A673 (cell line): ENCODE measurements at regions not wholly inside any gene's neighbourhood (a gene's known extent, or its start where the extent isn't known, plus 50 kb on each side); places are given as distances from the start of the nearest gene placed in this dataset.

Source experiments
- BruUV-seq: library from RNA; stranded (reverse); fragments of 400-500 nt; replicated peaks from 2 replicates; lab custom pipeline; 2021; lab: Mats Ljungman, UMichigan
- CTCF ChIA-PET: fragments of 300-600 bp; sonication (Branson Sonifier 250); formaldehyde crosslinking; loops from one replicate; lab custom pipeline; 2022; ENCODE audit warnings: antibody characterized with exemption; lab: Charles Lee
- POLR2A ChIA-PET: fragments of 300-600 bp; sonication (Branson Sonifier 250); formaldehyde crosslinking; loops from one replicate; lab custom pipeline; 2022; ENCODE audit warnings: antibody characterized with exemption; ENCODE audit not compliant: low non-redundant PET; lab: Charles Lee
- DNase-seq: peaks from one replicate; pipeline ENCODE4 v3.0.0-alpha.2; 2015; ENCODE audit warnings: low spot score
- H3K27ac ChIP-seq: fragments of 200-600 bp; sonication (generic); 2 replicates; pipeline ENCODE4 v1.5.1; 2016; ENCODE audit warnings: mixed run types, low read depth, mild to moderate bottlenecking, mixed read lengths, antibody characterized with exemption, low read length; ENCODE audit not compliant: poor library complexity, severe bottlenecking
- H3K27me3 ChIP-seq: fragments of 200-600 bp; sonication (generic); replicated peaks from 2 replicates; pipeline ENCODE4 v1.6.1; 2017; ENCODE audit warnings: mixed run types, low read depth, mild to moderate bottlenecking, mixed read lengths, antibody characterized with exemption, low read length; ENCODE audit not compliant: insufficient read depth, poor library complexity
- H3K36me3 ChIP-seq: fragments of 200-600 bp; sonication (generic); 2 replicates; pipeline ENCODE4 v1.6.1; 2016; ENCODE audit warnings: mixed run types, mild to moderate bottlenecking, mixed read lengths, antibody characterized with exemption, low read length; ENCODE audit not compliant: insufficient read depth, poor library complexity, severe bottlenecking
- H3K4me1 ChIP-seq: fragments of 200-600 bp; sonication (generic); 2 replicates; pipeline ENCODE4 v1.6.1; 2017; ENCODE audit warnings: mixed run types, mild to moderate bottlenecking, mixed read lengths, antibody characterized with exemption, low read length; ENCODE audit not compliant: insufficient read depth, poor library complexity, severe bottlenecking
- H3K4me3 ChIP-seq: fragments of 200-600 bp; sonication (generic); 2 replicates; pipeline ENCODE4 v1.5.1; 2016; ENCODE audit warnings: low read depth, mixed run types, mild to moderate bottlenecking, mixed read lengths, low read length; ENCODE audit not compliant: poor library complexity, severe bottlenecking
- H3K9me3 ChIP-seq: fragments of 200-600 bp; sonication (generic); 2 replicates; pipeline ENCODE4 v1.6.1; 2016; ENCODE audit warnings: mixed run types, low read depth, mild to moderate bottlenecking, mixed read lengths, antibody characterized with exemption, low read length; ENCODE audit not compliant: poor library complexity, severe bottlenecking
- EZH2 ChIP-seq: fragments of 200-600 bp; sonication (generic); IDR thresholded peaks from 2 replicates; pipeline ENCODE4 v1.6.1; 2017; ENCODE audit warnings: borderline replicate concordance, low read depth, mild to moderate bottlenecking, mixed read lengths, antibody characterized with exemption, low read length; ENCODE audit not compliant: poor library complexity, severe bottlenecking
- intact Hi-C: fragments of 100-400 bp; cut with micrococcal nuclease; formaldehyde crosslinking; loops from one replicate; pipeline ENCODE4 v1.10.0; 2022; ENCODE audit not compliant: unreplicated experiment
- TF ChIP-seq, protein P1 (sequence below): fragments of 300-800, 200-600 bp; sonication (generic); conservative IDR thresholded peaks from 2 replicates; pipeline ENCODE4 v1.5.1; 2017; ENCODE audit warnings: low read depth, mild to moderate bottlenecking, antibody characterized with exemption, low read length, moderate library complexity, mixed read lengths

DNA sequence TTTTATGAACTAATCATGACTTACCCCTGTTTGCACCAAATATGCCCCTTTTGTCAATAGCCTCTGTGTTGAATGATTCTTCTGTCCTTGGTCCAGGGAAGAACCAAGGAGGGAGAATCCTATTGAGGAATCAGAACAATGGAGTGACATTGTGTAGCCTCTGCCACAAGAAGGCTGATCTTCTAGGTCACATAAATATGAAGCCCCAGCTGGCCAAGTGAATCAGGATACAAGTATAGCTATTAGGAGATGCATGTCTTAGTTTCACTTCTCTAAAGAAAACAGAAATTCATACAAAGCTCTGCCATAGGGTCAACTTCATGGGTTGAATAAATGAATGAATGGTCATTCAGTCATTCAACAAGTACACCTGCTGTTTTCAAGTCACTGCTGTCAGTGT, 118.2 kb upstream of the BLID start:
- Histone ChIP-seq H3K4me3 (no peak overlapping the region), H3K4me1 (peaks cover 24% of the 10 kb centered on the region), H3K9me3 (no peaks in the 10 kb centered on the region), H3K27ac (no peak overlapping the region), H3K36me3 (no peaks in the 10 kb centered on the region), H3K27me3 (no peaks in the 10 kb centered on the region)
- ChIA-PET CTCF (no interaction called here), POLR2A (interaction anchor here (0.5 kb wide), 1 partner anchor 14 kb away, joined by 3 read pairs; no protein-coding TSS in a partner anchor)
- no peak for TF ChIP-seq EZH2
- TF ChIP-seq, protein P1, sequence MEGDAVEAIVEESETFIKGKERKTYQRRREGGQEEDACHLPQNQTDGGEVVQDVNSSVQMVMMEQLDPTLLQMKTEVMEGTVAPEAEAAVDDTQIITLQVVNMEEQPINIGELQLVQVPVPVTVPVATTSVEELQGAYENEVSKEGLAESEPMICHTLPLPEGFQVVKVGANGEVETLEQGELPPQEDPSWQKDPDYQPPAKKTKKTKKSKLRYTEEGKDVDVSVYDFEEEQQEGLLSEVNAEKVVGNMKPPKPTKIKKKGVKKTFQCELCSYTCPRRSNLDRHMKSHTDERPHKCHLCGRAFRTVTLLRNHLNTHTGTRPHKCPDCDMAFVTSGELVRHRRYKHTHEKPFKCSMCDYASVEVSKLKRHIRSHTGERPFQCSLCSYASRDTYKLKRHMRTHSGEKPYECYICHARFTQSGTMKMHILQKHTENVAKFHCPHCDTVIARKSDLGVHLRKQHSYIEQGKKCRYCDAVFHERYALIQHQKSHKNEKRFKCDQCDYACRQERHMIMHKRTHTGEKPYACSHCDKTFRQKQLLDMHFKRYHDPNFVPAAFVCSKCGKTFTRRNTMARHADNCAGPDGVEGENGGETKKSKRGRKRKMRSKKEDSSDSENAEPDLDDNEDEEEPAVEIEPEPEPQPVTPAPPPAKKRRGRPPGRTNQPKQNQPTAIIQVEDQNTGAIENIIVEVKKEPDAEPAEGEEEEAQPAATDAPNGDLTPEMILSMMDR = no peak
- no peak for DNase-seq
- intact Hi-C loops = no loop called here
- no TSS peak for BruUV-seq

DNA sequence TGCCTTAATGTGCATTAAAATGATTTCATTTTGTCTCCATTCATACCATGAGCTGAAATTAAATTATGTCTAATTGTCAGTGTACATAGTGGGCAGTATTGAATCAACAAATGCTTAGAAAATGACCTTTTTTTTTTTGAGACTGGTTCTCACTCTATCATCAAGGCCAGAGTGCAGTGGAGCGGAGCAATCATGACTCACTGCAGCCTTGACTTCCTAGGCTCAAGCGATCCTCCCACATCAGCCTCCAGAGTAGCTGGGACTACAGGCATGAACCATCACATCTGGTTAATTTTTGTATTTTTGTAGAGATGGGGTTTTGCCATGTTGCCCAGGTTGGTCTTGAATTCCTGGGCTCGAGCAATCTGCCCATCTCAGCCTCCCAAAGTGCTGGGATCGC, 117.0 kb upstream of the BLID start:
- Histone ChIP-seq H3K27me3 (no peaks in the 10 kb centered on the region), H3K4me1 (peaks cover 30% of the 10 kb centered on the region), H3K9me3 (no peaks in the 10 kb centered on the region), H3K4me3 (no peak overlapping the region), H3K36me3 (no peaks in the 10 kb centered on the region), H3K27ac (no peak overlapping the region)
- TF ChIP-seq, protein P1 = no peak
- TF ChIP-seq EZH2 = no peak
- ChIA-PET POLR2A (no interaction called here), CTCF (no interaction called here)
- intact Hi-C loops = no loop called here
- BruUV-seq = no TSS peak
- DNase-seq = no peak

DNA sequence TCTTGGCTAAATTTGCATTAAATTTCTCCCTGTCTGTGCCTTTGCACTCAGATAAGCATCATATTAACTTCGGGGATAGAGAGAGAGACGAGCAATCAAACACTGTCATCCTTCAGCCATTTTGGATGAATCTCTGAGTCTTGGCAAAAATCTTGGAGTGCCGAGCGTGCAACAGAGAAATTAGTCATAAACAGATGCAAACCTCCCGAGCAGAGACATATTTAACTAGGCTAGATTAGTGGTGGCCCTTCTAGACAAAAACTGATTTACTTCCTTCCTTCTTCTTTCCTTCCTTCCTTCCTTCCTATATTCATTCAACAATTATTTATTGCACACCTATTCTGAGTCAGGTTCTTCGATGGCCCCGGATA, 114.4 kb upstream of the BLID start:
- no peak overlapping the region for H3K27ac ChIP-seq
- TF ChIP-seq EZH2 = no peak
- TF ChIP-seq, protein P1 = no peak
- CTCF ChIA-PET = no interaction called here
- H3K4me1 ChIP-seq = peaks cover 30% of the 10 kb centered on the region
- POLR2A ChIA-PET = no interaction called here
- no TSS peak for BruUV-seq
- DNase-seq = no peak
- intact Hi-C loops = no loop called here
- H3K36me3 ChIP-seq = no peaks in the 10 kb centered on the region
- H3K4me3 ChIP-seq = no peak overlapping the region
- no peaks in the 10 kb centered on the region for H3K27me3 ChIP-seq
- no peaks in the 10 kb centered on the region for H3K9me3 ChIP-seq
